HS-27A (cell line): ENCODE measurements at regions not wholly inside any gene's neighbourhood (a gene's known extent, or its start where the extent isn't known, plus 50 kb on each side); places are given as distances from the start of the nearest gene placed in this dataset.

ENCODE experiments used
- DNase-seq: peaks from one replicate; pipeline ENCODE4 v3.0.0-alpha.2; 2012; ENCODE audit warnings: low read depth, missing footprints

DNA sequence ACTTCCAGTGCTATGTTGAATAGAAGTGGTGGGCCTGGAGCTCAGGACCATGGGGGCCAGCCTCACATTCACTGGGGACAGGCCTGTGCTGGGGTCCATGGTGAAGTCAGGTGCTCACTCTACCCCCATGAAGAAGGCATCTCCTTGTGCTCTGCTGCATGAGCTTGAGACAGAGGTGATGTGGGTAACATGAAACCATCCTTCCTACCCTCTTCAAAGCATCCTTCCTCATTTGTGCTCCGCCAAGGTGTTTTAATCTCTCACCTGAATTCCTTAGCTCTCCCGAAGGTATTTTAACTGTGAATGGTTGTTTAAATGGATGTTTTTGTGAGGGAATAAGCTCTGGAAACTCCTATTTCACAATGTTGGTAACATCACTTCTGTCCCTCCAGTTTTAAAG lies 209.6 kb upstream of the PCSK2 start:
- DNase-seq, result no peak

GRCh38 chr20:17021481-17021880 lies 205.4 kb upstream of the PCSK2 start:
- no peak for DNase-seq

- DNase-seq, result no peak
These were observed 203.8 kb upstream of the PCSK2 start for GRCh38 chr20:17023036-17023435.

DNA sequence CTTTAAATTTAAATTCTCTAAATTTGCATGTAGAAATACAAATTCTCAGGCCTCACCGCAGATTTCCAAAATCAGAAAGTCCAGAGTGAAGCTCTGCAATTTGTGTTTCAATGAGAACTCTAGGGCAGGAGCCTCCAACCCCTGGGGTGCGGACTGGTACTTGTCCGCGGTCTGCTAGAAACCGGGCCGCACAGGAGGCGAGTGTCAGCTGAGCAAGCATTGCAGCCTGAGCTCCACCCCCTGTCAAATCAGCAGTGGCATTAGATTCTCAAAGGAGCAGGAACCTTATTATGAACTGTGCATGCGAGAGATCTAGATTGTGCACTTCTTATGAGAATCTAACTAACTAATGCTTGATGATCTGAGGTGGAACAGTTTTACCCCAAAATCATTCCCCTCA lies 203.0 kb upstream of the PCSK2 start:
- DNase-seq, result no peak

GRCh38 chr20:17024513-17025119 lies 202.2 kb upstream of the PCSK2 start:
- peak; percentile 20 for DNase-seq

DNA sequence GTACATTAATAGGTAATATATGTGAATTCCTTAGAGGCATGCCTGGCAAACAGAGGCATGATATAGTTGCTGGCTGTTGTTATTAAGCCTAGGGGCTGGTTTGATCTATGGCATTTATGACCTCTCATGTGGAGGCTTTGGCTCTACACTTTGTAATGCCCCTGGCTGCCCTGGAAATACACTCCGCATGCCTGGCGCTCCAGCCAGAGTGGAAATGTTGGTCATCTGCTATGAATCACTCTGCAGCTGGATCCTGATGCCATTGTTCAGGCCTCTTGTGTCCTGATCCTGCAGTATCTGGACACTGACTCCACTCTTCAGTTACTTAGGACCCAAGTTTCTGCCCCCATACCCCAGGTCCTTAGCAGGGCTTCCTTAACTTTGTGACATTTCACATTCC lies 200.5 kb upstream of the PCSK2 start:
- DNase-seq, result no peak

GRCh38 chr20:17029698-17030097 lies 197.1 kb upstream of the PCSK2 start:
- DNase-seq, result no peak

GRCh38 chr20:17036541-17036940 lies 190.3 kb upstream of the PCSK2 start:
- no peak for DNase-seq

DNA sequence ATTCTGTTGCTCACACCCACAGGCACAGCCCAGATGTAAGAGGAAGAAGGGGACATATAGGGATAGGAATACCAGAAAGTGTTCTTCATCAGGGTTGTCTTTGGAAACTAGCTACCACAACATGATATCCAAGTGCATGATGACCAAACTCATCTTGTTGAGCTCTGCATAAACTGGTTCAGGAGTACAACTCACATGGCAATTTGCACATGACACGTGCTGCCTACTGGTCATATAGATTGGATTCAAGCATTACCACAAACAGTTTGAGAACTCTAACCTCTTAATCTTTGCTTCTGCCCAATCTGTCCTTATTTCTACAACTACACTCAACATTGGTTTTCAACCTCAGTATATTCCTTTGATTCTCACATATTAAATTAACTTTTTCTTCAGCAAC lies 184.7 kb upstream of the PCSK2 start:
- DNase-seq, result no peak

- DNase-seq, result no peak
These were observed 183.5 kb upstream of the PCSK2 start for GRCh38 chr20:17043323-17043722.

DNA sequence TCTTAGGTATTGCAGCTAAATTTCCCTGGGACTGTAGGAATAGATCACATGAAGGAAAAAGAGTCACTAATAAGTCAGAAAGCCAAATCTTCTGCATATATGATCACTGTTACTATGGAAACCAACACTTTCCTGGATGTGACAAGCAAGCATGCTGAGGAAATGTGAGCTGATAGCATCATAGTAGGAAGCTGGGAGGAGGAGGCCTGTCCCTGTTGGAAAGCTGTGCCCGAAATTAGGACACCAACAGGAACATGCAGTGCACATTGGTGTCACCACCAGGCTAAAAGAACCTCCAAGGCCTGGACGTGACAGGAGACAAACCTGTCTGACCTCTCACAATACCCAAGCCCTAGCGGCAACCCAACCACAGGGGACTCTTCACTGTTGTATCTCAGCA lies 181.9 kb upstream of the PCSK2 start:
- no peak for DNase-seq

GRCh38 chr20:17059465-17059864 lies 167.4 kb upstream of the PCSK2 start:
- peak; percentile 9 for DNase-seq

DNA sequence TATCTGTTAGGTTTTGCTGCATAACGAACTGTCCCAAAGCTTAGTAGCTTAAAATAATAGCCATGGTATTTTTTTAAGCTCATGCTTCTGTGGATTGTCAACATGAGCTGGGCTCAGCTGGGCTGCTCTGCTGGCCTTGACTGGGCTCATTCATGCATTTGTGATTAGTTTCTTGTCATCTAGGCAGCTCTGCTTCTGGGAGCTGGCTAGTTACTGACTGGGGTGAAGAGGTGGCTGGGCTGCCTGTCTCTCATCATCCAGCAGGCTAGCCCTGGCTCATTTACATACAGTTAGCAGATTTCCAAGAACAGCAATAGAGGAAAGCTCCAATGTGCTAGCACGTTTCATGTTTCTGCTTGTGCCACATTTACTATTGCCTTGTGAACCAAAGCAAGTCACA lies 165.1 kb upstream of the PCSK2 start:
- no peak for DNase-seq

GRCh38 chr20:17062712-17063111 lies 164.1 kb upstream of the PCSK2 start:
- no peak for DNase-seq

DNA sequence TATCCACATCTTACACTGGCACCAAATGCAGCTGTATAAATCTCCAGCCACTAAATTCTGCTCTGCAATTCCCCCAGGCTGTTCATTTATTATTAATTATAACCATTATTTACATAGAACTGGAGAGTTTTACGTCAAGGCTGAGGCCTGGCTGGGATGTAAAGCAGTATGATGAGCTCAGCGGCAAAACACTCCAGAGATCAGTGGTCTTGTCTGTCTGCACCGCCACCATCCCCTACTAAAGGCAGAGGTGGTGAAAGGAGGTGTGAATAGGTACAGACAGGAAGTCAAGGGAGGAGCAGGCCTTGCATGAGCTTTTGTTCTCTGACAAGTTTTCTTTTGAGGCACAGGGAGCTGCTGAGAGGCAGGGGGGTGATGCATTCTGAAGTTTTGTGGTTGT lies 159.9 kb upstream of the PCSK2 start:
- no peak for DNase-seq

DNA sequence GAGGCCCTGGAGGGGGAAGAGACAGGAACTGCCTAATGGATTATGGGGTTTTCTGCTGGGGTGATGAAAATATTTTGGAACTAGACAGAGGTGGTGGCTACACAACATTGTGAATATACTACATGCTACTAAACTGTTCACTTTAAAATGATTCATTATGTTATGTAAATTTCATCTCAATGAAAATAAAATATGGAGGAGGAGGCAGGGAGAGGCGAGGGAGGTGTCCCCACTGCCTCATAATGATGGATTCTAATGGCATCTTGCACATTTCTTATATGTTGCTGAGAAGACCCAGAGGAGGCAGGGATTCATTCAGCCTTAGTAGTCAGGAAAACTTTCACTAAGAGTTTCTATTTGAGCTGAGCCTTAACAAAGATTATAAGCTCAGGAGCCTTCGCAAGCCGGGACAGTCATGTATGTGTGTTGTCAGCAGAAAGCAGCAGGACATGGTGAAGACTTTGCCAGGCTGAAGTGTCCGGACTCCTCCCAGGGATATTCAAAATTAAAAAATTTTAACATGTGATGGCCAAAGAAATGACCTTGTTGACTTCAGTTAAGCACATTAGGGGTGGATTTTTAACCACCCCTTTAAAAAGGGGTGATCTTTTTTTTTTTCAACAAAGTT lies 158.6 kb upstream of the PCSK2 start:
- no peak for DNase-seq

- DNase-seq, result no peak
These were observed 149.8 kb upstream of the PCSK2 start for GRCh38 chr20:17077030-17077429.

DNA sequence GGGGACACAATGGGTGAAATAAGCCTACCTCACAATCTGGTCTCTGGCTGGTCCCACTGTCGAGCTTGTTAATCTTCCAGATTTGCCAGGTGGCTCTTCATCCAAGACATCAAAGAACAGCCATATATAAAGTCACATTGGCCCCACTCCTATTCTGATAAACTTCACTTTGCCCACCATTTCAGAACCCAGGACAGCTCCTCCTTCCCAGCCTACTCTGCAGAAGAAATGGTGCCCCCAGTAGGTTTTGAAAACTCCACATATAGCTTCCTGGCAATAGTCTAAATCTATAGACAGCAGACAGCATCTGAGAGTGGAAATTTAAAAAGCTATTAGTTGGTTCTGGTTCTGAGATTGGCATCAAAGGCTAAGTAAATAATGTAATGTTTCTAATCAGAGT lies 143.1 kb upstream of the PCSK2 start:
- no peak for DNase-seq

DNA sequence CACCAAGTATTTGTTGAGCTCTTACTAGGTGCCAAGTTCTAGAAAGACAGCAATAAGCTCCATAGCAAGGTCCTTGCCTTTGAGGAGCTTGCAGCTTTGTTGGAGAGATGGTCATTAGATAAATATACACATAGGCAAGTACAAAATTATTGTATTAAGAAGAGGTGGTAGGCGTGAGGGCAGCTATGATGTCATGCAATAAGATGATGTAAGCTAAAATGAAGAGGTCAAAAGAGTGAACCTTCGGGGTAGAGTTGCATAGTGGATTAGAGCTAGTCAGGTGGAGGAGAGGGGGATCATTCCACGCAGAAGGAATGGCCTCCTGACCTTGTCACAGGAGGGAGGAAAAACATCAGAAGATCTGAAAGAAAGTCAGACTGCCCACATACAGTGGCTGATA lies 141.9 kb upstream of the PCSK2 start:
- DNase-seq, result no peak

GRCh38 chr20:17093782-17094181 lies 133.1 kb upstream of the PCSK2 start:
- no peak for DNase-seq

DNA sequence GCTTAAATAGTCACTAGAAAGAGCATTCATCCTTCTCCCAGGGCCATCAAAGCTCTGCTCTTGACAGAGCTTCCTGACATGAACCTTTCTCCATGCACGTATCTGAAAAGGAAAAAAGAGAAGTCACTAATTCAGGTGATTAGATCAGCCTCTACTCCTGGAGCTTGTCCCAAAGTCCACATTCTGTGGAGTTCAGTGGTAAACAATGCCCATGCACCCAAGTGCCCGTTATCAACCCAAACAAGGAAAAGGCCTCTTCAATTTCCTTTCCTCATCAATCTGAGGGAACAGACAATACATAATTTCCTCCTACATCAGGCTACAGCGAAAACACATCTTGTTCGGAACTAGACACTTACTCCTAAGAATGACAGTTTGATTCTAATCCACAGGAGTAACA lies 129.2 kb upstream of the PCSK2 start:
- no peak for DNase-seq

- no peak for DNase-seq
These were observed 126.3 kb upstream of the PCSK2 start for GRCh38 chr20:17100506-17100905.

- DNase-seq, result no peak
These were observed 119.7 kb upstream of the PCSK2 start for GRCh38 chr20:17107127-17107526.

DNA sequence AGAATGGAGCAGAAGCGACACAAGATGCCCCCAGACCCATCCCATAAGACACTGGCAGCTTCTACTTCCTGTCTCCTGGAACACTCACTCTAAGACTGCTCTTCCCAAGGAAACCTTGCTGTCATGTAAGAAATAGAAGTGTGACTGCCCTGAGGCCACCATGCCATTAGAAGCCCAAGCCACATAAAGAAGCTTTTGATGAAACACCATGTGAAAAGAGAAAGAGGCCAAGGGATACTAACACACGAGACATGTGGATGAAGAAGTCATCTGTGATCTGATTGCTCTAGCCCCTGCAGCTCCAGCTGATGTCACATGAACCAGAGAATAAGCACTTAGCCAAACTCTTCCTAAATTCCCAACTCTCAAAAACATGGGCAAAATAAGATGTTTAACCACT lies 117.9 kb upstream of the PCSK2 start:
- DNase-seq, result no peak
